GM19395 (cell line): ENCODE measurements at regions not wholly inside any gene's neighbourhood (a gene's known extent, or its start where the extent isn't known, plus 50 kb on each side); places are given as distances from the start of the nearest gene placed in this dataset.

Experiments used
- ATAC-seq: cut with Tn5 transposase; IDR thresholded peaks from one replicate; pipeline ENCODE4 v1.9.1; 2021; ENCODE audit warnings: mild to moderate bottlenecking, moderate library complexity; ENCODE audit not compliant: unreplicated experiment

- ATAC-seq: no peak
Observed at GRCh38 chr1:106584676-106585075, 471.8 kb upstream of the PRMT6 start.

- ATAC-seq: no peak
Observed at GRCh38 chr1:106600626-106601025, 455.8 kb upstream of the PRMT6 start.

GRCh38 chr1:106603616-106604015 is 452.9 kb upstream of the PRMT6 start:
- ATAC-seq: no peak

GRCh38 chr1:106608841-106609240 is 447.6 kb upstream of the PRMT6 start:
- no peak for ATAC-seq

- ATAC-seq: no peak
Observed at GRCh38 chr1:106613068-106613467, 443.4 kb upstream of the PRMT6 start.

GRCh38 chr1:106613861-106614260 is 442.6 kb upstream of the PRMT6 start:
- no peak for ATAC-seq

GRCh38 chr1:106615473-106615872 is 441.0 kb upstream of the PRMT6 start:
- no peak for ATAC-seq

- no peak for ATAC-seq
Observed at GRCh38 chr1:106619080-106619826, 437.2 kb upstream of the PRMT6 start.

- no peak for ATAC-seq
Observed at GRCh38 chr1:106619827-106620134, 436.7 kb upstream of the PRMT6 start.

- ATAC-seq: no peak
Observed at GRCh38 chr1:106620521-106620954, 435.9 kb upstream of the PRMT6 start.

GRCh38 chr1:106621853-106622252 is 434.6 kb upstream of the PRMT6 start:
- ATAC-seq: no peak

- no peak for ATAC-seq
Observed at GRCh38 chr1:106637566-106637965, 418.9 kb upstream of the PRMT6 start.

GRCh38 chr1:106646261-106646784 is 410.2 kb upstream of the PRMT6 start:
- no peak for ATAC-seq

GRCh38 chr1:106646816-106647215 is 409.7 kb upstream of the PRMT6 start:
- no peak for ATAC-seq

GRCh38 chr1:106651028-106651762 is 405.3 kb upstream of the PRMT6 start:
- ATAC-seq: peak; percentile 68

GRCh38 chr1:106659490-106660244 is 396.8 kb upstream of the PRMT6 start:
- no peak for ATAC-seq

GRCh38 chr1:106675558-106675957 is 380.9 kb upstream of the PRMT6 start:
- ATAC-seq: no peak

GRCh38 chr1:106676021-106676420 is 380.5 kb upstream of the PRMT6 start:
- no peak for ATAC-seq

- no peak for ATAC-seq
Observed at GRCh38 chr1:106677181-106677580, 379.3 kb upstream of the PRMT6 start.

GRCh38 chr1:106677721-106678120 is 378.8 kb upstream of the PRMT6 start:
- ATAC-seq: no peak

GRCh38 chr1:106678279-106679050 is 378.0 kb upstream of the PRMT6 start:
- no peak for ATAC-seq
